HG03095 (cell line): ENCODE measurements at regions not wholly inside any gene's neighbourhood (a gene's known extent, or its start where the extent isn't known, plus 50 kb on each side); places are given as distances from the start of the nearest gene placed in this dataset.
A peak's percentile ranks its signal among the peaks of the same experiment; 100 is the strongest.
"Not testable (repeated sequence)": the region's sequence is repeated elsewhere in the genome, so short reads cannot be mapped to it uniquely, and the experiment has no call there.

Experiments
- ATAC-seq: cut with Tn5 transposase; IDR thresholded peaks from one replicate; pipeline ENCODE4 v1.9.1; 2021; ENCODE audit warnings: moderate library complexity; ENCODE audit not compliant: unreplicated experiment

- no peak for ATAC-seq
Observed at GRCh38 chr12:75710361-75711069, 199.1 kb upstream of the KRR1 start.

- no peak for ATAC-seq
Observed at GRCh38 chr12:75709503-75709902, 198.1 kb upstream of the KRR1 start.

- ATAC-seq = no peak
Observed at GRCh38 chr12:75708802-75709201, 197.4 kb upstream of the KRR1 start.

GRCh38 chr12:75707983-75708382 is 196.6 kb upstream of the KRR1 start:
- ATAC-seq = no peak

GRCh38 chr12:75706786-75707605 is 195.6 kb upstream of the KRR1 start:
- ATAC-seq = peak; percentile 63

- ATAC-seq = no peak
Observed at GRCh38 chr12:75705749-75706711, 194.6 kb upstream of the KRR1 start.

- ATAC-seq = no peak
Observed at GRCh38 chr12:75704664-75705063, 193.3 kb upstream of the KRR1 start.

- no peak for ATAC-seq
Observed at GRCh38 chr12:75704208-75704607, 192.8 kb upstream of the KRR1 start.

- ATAC-seq = no peak
Observed at GRCh38 chr12:75703131-75703530, 191.7 kb upstream of the KRR1 start.

- ATAC-seq = no peak
Observed at GRCh38 chr12:75702477-75703093, 191.2 kb upstream of the KRR1 start.

- ATAC-seq = no peak
Observed at GRCh38 chr12:75701859-75702258, 190.4 kb upstream of the KRR1 start.

GRCh38 chr12:75699728-75700496 is 188.5 kb upstream of the KRR1 start:
- ATAC-seq = no peak

GRCh38 chr12:75699251-75699650 is 187.8 kb upstream of the KRR1 start:
- ATAC-seq = no peak

GRCh38 chr12:75698052-75698451 is 186.6 kb upstream of the KRR1 start:
- ATAC-seq = no peak

- no peak for ATAC-seq
Observed at GRCh38 chr12:75695926-75696325, 184.5 kb upstream of the KRR1 start.

- ATAC-seq = no peak
Observed at GRCh38 chr12:75694534-75695268, 183.3 kb upstream of the KRR1 start.

- no peak for ATAC-seq
Observed at GRCh38 chr12:75692876-75693275, 181.5 kb upstream of the KRR1 start.

GRCh38 chr12:75690296-75690955 is 179.0 kb upstream of the KRR1 start:
- ATAC-seq = no peak

GRCh38 chr12:75686233-75686632 is 174.8 kb upstream of the KRR1 start:
- not testable (repeated sequence) for ATAC-seq
